ENCODE measurements at regions not wholly inside any gene's neighbourhood (a gene's known extent, or its start where the extent isn't known, plus 50 kb on each side); places are given as distances from the start of the nearest gene placed in this dataset.

DNA sequence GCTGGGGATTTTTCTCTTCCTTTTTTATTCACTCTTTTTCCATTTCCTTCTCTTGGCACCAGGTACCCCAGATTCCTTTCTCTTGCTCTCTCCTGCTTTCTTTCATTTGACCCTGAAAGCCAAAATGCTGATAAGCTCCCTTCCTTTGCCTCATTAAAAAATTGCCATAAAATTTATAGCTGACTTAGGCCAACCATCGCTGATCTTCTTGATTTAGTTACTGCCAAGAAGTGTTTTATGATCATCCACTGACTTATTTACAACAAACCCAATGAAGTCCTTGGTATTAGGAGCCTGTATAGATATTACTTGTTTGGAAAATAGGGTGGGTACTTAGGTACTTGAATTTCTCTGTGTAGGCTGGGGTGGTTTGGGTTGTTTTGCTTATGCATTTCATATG is 173.2 kb upstream of the PHYHIPL start:
- BruUV-seq (replicated peaks) = no TSS peak
- H3K9ac ChIP-seq (replicated peaks; ENCODE audit: extremely low read depth, insufficient read depth, low read length) = no peak overlapping the region
- dilution Hi-C loops (cut with MboI; ENCODE audit: extremely low pct_ligation_motif_present, low sequenced_read_pairs) = no loop called here
- no peaks in the 10 kb centered on the region for H3K4me1 ChIP-seq (ENCODE audit: control insufficient read depth, extremely low read depth, insufficient read depth, low read length)
- no peaks in the 10 kb centered on the region for H3K36me3 ChIP-seq (ENCODE audit: control insufficient read depth in 2 of 2, extremely low read depth in 1 of 2, insufficient read depth in 2 of 2, low read length in 2 of 2)
- TF ChIP-seq MAX (IDR thresholded peaks at IDR 0.05; ENCODE audit: insufficient read depth, insufficient read length) (no peak), POLR2A (IDR thresholded peaks at IDR 0.05; ENCODE audit: low read depth, low read length) (no peak), MYC (IDR thresholded peaks at IDR 0.05; ENCODE audit: low read depth, low read length) (no peak), POLR2AphosphoS5 (IDR thresholded peaks at IDR 0.05; ENCODE audit: insufficient read depth, low read depth, low read length) (no peak), GATA2 (IDR thresholded peaks at IDR 0.05; ENCODE audit: insufficient read depth, insufficient read length, low read depth, low read length) (no peak), JUN (IDR thresholded peaks at IDR 0.05; ENCODE audit: borderline replicate concordance, insufficient read depth, insufficient read length, low read depth) (no peak), EZH2 (IDR thresholded peaks at IDR 0.05; ENCODE audit: borderline replicate concordance, low read depth, low read length, severe bottlenecking) (no peak), FOS (IDR thresholded peaks at IDR 0.05; ENCODE audit: borderline replicate concordance, insufficient read depth, low read length) (no peak)
- TF ChIP-seq, protein P1, sequence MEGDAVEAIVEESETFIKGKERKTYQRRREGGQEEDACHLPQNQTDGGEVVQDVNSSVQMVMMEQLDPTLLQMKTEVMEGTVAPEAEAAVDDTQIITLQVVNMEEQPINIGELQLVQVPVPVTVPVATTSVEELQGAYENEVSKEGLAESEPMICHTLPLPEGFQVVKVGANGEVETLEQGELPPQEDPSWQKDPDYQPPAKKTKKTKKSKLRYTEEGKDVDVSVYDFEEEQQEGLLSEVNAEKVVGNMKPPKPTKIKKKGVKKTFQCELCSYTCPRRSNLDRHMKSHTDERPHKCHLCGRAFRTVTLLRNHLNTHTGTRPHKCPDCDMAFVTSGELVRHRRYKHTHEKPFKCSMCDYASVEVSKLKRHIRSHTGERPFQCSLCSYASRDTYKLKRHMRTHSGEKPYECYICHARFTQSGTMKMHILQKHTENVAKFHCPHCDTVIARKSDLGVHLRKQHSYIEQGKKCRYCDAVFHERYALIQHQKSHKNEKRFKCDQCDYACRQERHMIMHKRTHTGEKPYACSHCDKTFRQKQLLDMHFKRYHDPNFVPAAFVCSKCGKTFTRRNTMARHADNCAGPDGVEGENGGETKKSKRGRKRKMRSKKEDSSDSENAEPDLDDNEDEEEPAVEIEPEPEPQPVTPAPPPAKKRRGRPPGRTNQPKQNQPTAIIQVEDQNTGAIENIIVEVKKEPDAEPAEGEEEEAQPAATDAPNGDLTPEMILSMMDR (IDR thresholded peaks at IDR 0.05; ENCODE audit: extremely low read depth in 1 of 2, insufficient read depth in 1 of 2, low read depth in 1 of 2, low read length in 2 of 2) = no peak
- no peaks in the 10 kb centered on the region for H4K20me1 ChIP-seq (replicated peaks; ENCODE audit: control insufficient read depth, extremely low read depth, insufficient read depth, low read length)
- FAIRE-seq (no peak), DNase-seq (ENCODE audit: low read depth, low spot score) (no peak)
- intact Hi-C loops (cut with micrococcal nuclease) = no loop called here
- no peak overlapping the region for H2AFZ ChIP-seq (ENCODE audit: low read depth, low read length)
- no peaks in the 10 kb centered on the region for H3K9me3 ChIP-seq (replicated peaks; ENCODE audit: control insufficient read depth, insufficient read depth, low read length)
- POLR2A ChIA-PET = no interaction called here
- H3K79me2 ChIP-seq (ENCODE audit: control insufficient read depth, insufficient read depth, low read length) = no peaks in the 10 kb centered on the region
- H3K27me3 ChIP-seq (ENCODE audit: control insufficient read depth in 2 of 2, insufficient read depth in 2 of 2, low read length in 2 of 2) = no peaks in the 10 kb centered on the region
- H3K4me2 ChIP-seq (ENCODE audit: insufficient read depth, low read length) = no peak overlapping the region
- H3K9me1 ChIP-seq (replicated peaks; ENCODE audit: control insufficient read depth, extremely low read depth, insufficient read depth, low read length) = no peaks in the 10 kb centered on the region
- no peak overlapping the region for H3K4me3 ChIP-seq (replicated peaks in 1 of 3; ENCODE audit: insufficient read depth in 1 of 3, low read depth in 1 of 3, low read length in 3 of 3)
- CTCF ChIA-PET = no interaction called here
- H3K27ac ChIP-seq (ENCODE audit: insufficient read depth, low read depth, low read length) = no peak overlapping the region

Measured in endothelial cell of umbilical vein (primary cell).